Kidney (tissue), 13 donors: ENCODE measurements at regions not wholly inside any gene's neighbourhood (a gene's known extent, or its start where the extent isn't known, plus 50 kb on each side); places are given as distances from the start of the nearest gene placed in this dataset.

Experiments used
- DNase-seq, 5 donors: peaks; one replicate each; pipeline ENCODE4 v3.0.0-alpha.2; 2013 to 2020
- FAIRE-seq: peaks from 2 replicates; lab custom pipeline; 2012; peaks lifted over from hg19 to GRCh38; lab: Jason Lieb, UNC
- H3K27ac ChIP-seq, 2 donors: one replicate each; pipeline ENCODE4 v1.7.0; 2013; ENCODE audit warnings: low read depth in 2 of 2, low read length in 2 of 2, inconsistent platforms in 1 of 2
- H3K27me3 ChIP-seq: one replicate; pipeline ENCODE4 v1.7.1; 2013; ENCODE audit warnings: low read length, inconsistent platforms; ENCODE audit not compliant: control insufficient read depth, insufficient read depth
- H3K36me3 ChIP-seq, 3 donors: one replicate each; pipeline versions ENCODE4 v1.7.0 to v1.7.1; 2013; ENCODE audit warnings: low read length in 3 of 3, control low read depth in 1 of 3, inconsistent platforms in 1 of 3; ENCODE audit not compliant: insufficient read depth in 3 of 3, control insufficient read depth in 2 of 3
- H3K4me1 ChIP-seq, 3 donors: one replicate each; pipeline versions ENCODE4 v1.7.0 to v1.7.1; 2013; ENCODE audit warnings: low read length in 3 of 3, inconsistent platforms in 1 of 3, low read depth in 1 of 3; ENCODE audit not compliant: control insufficient read depth in 2 of 3, insufficient read depth in 2 of 3
- H3K4me3 ChIP-seq, 3 donors: one replicate each; pipeline versions ENCODE4 v1.7.0 to v1.8.1; 2013; ENCODE audit warnings: low read length in 3 of 3, control low read depth in 1 of 3, inconsistent platforms in 1 of 3
- H3K9ac ChIP-seq, 3 donors: one replicate each; pipeline versions ENCODE4 v1.7.0 to v1.7.1; 2013; ENCODE audit warnings: low read length in 3 of 3, control low read depth in 1 of 3, inconsistent platforms in 1 of 3
- H3K9me3 ChIP-seq, 3 donors: one replicate each; pipeline versions ENCODE4 v1.7.0 to v1.7.1; 2013; ENCODE audit warnings: low read length in 3 of 3, control low read depth in 1 of 3, inconsistent platforms in 1 of 3; ENCODE audit not compliant: control insufficient read depth in 2 of 3, insufficient read depth in 1 of 3
- intact Hi-C: fragments of 100-400 bp; cut with DNase I; formaldehyde crosslinking; loops from one replicate; pipeline ENCODE4 v1.11.1; 2022
- TF ChIP-seq, protein P1 (sequence below): IDR thresholded peaks from 3 replicates; pipeline ENCODE4 v1.5.1; 2012; ENCODE audit warnings: mild to moderate bottlenecking, moderate library complexity, borderline replicate concordance; ENCODE audit not compliant: insufficient read depth; ENCODE audit errors: extremely low read depth
- donor health status: control.
- donor health status: control.
- donor health status: control.
- donor health status: control.
- donor health status: control.
- donor health status: DM: yes; HTN: yes; CAD: no.
- donor health status: Normal renal cell carcinoma (clear cell type).

DNA sequence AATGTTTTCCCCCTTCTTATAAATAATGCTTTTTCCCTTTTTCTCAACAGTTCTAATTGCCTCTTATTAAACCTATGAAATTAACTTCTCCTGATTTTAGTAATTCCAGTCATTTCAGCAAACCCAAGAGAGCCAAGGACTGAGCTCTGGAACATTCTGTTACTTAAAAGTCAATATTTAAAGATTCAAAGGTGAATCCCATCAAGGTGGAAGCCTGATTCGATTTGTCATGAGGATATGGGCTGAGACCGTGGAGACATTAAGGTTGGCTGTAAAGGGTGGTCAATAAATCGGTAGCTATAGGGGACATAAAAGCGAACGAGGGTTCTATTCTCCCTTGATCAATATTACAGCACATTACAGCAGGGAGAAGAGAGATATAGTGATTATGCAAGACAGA, 66.6 kb upstream of the NELL2 start:
- H3K4me3 ChIP-seq: no peak overlapping the region
- intact Hi-C loops: no loop called here
- TF ChIP-seq, protein P1, sequence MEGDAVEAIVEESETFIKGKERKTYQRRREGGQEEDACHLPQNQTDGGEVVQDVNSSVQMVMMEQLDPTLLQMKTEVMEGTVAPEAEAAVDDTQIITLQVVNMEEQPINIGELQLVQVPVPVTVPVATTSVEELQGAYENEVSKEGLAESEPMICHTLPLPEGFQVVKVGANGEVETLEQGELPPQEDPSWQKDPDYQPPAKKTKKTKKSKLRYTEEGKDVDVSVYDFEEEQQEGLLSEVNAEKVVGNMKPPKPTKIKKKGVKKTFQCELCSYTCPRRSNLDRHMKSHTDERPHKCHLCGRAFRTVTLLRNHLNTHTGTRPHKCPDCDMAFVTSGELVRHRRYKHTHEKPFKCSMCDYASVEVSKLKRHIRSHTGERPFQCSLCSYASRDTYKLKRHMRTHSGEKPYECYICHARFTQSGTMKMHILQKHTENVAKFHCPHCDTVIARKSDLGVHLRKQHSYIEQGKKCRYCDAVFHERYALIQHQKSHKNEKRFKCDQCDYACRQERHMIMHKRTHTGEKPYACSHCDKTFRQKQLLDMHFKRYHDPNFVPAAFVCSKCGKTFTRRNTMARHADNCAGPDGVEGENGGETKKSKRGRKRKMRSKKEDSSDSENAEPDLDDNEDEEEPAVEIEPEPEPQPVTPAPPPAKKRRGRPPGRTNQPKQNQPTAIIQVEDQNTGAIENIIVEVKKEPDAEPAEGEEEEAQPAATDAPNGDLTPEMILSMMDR: no peak
- H3K9ac ChIP-seq: no peak overlapping the region
- H3K27ac ChIP-seq: no peak overlapping the region
- no peak for FAIRE-seq
- H3K9me3 ChIP-seq: no peaks in the 10 kb centered on the region
- H3K27me3 ChIP-seq: no peaks in the 10 kb centered on the region
- no peaks in the 10 kb centered on the region for H3K4me1 ChIP-seq
- no peak for DNase-seq
- no peaks in the 10 kb centered on the region for H3K36me3 ChIP-seq

DNA sequence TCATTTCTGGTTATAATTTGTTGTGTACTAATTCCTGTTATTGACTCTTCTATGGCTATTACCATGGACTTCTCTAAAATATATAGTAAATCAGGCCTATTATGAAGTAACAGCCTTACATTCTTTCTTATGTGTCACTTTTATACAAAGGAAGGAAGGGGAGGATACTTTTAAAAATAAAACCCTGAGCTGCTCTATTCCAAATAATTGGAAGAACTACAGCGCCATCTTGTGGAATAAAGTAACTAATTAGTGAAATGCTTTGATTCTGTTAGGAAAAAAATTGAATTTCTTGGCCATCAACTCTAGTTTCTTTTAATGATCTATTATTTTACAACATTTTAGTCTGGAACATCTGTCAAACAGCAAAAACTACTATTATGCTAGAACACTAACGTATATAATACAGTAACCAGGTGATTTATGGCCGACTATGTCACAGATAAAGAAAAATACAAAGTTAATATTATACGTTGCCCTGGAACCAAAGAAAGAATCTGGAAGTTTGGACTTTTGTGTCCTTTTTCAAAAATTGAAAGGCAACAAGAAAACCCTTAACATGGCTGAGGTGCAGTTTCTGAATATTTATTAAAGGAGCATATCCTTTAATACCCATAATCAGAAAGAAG, 55.0 kb upstream of the NELL2 start:
- no peaks in the 10 kb centered on the region for H3K36me3 ChIP-seq
- FAIRE-seq: peak; percentile 92
- H3K9me3 ChIP-seq: no peaks in the 10 kb centered on the region
- intact Hi-C loops: no loop called here
- DNase-seq: peak in 2 of 5 donors; percentile 78 to 82
- H3K27ac ChIP-seq: no peak overlapping the region
- H3K27me3 ChIP-seq: no peaks in the 10 kb centered on the region
- H3K4me3 ChIP-seq: no peak overlapping the region
- no peak overlapping the region for H3K9ac ChIP-seq
- TF ChIP-seq, protein P1: peak; percentile 56
- no peaks in the 10 kb centered on the region for H3K4me1 ChIP-seq

DNA sequence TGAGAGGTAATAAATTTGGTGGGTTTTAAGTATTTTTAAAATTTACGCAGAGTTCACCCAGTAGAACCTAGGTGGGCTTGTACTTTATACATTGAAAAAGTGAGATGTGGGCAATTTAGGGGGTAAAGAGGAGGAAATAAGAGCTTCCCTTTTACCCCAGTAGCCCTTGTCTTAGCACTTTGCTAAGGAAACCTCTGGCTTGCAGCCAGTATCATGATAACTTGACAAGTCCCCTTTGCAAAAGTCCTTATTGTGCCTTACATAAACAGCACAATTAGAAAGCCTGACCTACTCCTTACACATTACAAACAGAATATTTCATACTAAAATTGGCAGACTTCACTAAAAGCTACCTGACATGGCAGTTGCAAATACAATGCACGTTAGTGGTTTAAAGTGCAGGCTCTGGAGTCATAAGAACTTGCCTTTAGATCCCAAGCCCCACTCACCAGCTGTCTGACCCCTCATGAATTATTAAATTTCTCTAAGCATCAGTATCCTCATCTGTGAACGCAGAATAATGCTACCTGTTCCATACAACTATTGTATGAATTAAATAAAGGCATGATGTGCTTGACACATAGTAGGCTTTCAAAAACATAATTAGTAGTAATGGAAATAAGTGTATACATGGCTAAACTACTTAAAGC, 53.2 kb upstream of the NELL2 start:
- Histone ChIP-seq H3K9ac (no peak overlapping the region), H3K4me1 (no peaks in the 10 kb centered on the region), H3K36me3 (no peaks in the 10 kb centered on the region), H3K27me3 (no peaks in the 10 kb centered on the region), H3K4me3 (no peak overlapping the region), H3K9me3 (no peaks in the 10 kb centered on the region), H3K27ac (no peak overlapping the region)
- TF ChIP-seq, protein P1: no peak
- DNase-seq (peak in 1 of 5 donors; percentile 8), FAIRE-seq (no peak)
- intact Hi-C loops: no loop called here
